Large intestine (tissue), 3 donors: ENCODE measurements at regions not wholly inside any gene's neighbourhood (a gene's known extent, or its start where the extent isn't known, plus 50 kb on each side); places are given as distances from the start of the nearest gene placed in this dataset.

Experiments
- DNase-seq, 2 donors: peaks; one replicate each; pipeline versions ENCODE4 v3.0.0 to v3.0.0-alpha.2; 2013
- H3K27ac ChIP-seq: one replicate; pipeline ENCODE4 v1.5.1; 2013; ENCODE audit warnings: low read length
- H3K27me3 ChIP-seq: 2 replicates; pipeline ENCODE4 v1.6.1; 2013; ENCODE audit warnings: low read length; ENCODE audit not compliant: control insufficient read depth, insufficient read depth
- H3K36me3 ChIP-seq: 2 replicates; pipeline ENCODE4 v1.6.1; 2013; ENCODE audit warnings: low read length; ENCODE audit not compliant: control insufficient read depth, insufficient read depth
- H3K4me1 ChIP-seq: one replicate; pipeline ENCODE4 v1.6.1; 2013; ENCODE audit warnings: low read length; ENCODE audit not compliant: control insufficient read depth, insufficient read depth
- H3K4me3 ChIP-seq: one replicate; pipeline ENCODE4 v1.5.1; 2013; ENCODE audit warnings: low read length
- H3K9me3 ChIP-seq: one replicate; pipeline ENCODE4 v1.6.1; 2013; ENCODE audit warnings: mild to moderate bottlenecking, low read depth, low read length, moderate library complexity; ENCODE audit not compliant: control insufficient read depth
- WGBS: methylation state at CpG from one replicate; pipeline ENCODE4 v1.1.5; 2013; ENCODE audit warnings: low lambda C conversion rate; ENCODE audit not compliant: insufficient coverage; 5-methylcytosine and 5-hydroxymethylcytosine counted together

DNA sequence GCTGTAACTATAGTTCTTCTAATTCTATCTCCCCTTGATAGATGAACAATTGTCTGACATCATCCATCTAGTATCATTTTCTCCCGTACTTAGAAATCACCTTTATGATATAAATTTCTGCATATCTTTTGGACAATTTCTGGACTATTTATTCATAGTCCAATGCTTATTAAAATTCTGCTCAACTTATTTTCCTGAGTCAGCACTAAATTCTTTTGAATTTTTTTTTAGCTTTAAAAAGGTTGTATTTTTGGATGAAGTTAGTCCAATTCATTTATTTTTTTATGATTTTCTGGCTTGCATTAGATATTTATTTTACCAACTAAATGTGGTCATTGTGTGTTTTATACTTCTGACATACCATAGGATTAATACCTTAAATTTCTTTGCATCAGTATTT lies 538.5 kb upstream of the DCC start:
- no peak overlapping the region for H3K4me3 ChIP-seq
- no peaks in the 10 kb centered on the region for H3K4me1 ChIP-seq
- H3K9me3 ChIP-seq = no peaks in the 10 kb centered on the region
- H3K27ac ChIP-seq = no peak overlapping the region
- no peaks in the 10 kb centered on the region for H3K27me3 ChIP-seq
- DNase-seq = no peak
- H3K36me3 ChIP-seq = no peaks in the 10 kb centered on the region
- whole genome bisulfite sequencing = 100% methylated on average over 1 of the region's 1 CpG

DNA sequence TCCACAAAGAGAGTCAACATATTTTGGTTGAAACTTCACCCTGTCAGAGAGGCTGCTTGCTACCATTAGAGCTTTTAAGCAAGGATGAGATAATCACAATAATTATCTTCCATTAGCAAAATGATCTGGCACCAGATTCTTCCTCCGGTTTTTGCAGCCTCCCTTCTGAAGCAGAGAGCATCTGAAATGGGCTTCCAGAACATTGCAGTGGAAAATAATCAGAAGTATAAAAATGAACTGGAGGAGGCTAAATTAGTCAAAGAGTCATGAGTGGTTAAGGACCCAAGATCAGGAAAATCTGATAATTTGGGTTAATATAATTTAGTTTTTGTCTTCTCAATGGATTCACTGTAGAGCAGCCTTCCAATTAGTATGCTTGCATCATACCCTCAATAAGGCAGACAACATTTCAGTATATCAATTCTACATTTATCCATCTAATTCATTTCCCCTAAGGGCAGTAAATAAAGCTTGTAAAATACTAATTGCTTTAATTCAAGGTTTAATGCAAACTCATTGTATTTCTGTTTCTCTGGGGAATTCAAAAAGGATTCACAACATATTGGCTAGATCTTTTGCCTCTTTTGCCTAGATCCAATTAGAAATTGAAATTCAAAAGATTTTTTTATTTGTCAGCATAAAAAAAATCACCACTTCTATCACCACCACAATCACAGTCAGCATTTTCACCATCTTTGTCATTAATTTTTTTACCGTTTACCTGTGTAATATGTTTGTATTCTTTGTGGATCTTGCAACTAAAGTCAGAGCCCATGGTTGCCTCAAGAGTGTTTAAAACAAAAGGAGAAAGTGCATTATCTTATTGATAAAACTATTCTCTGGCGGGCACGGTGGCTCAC lies 537.2 kb upstream of the DCC start:
- no CpG with 5 or more reads among the region's 4 CpGs for WGBS
- no peaks in the 10 kb centered on the region for H3K27me3 ChIP-seq

DNA sequence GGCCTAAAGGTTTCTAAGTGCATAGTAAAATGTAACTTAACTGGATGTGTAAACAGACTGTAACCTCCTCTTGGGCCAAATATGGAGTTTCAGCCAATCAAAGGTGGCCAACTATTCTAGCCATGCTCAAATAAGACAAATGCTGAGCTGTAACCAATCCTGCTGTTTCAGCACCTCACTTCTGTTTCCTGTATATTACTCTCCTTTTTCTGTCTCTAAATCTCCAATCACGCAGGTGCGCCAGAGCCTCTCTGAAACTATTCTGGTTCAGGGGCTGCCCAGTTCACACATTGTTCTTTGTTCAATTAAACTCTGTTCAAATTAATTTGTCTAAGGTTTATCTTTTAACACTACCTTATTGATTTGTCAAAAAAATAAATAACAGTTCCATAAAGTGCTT lies 532.7 kb upstream of the DCC start:
- Histone ChIP-seq H3K27me3 (no peaks in the 10 kb centered on the region), H3K4me3 (no peak overlapping the region), H3K36me3 (no peaks in the 10 kb centered on the region), H3K27ac (no peak overlapping the region), H3K4me1 (no peaks in the 10 kb centered on the region), H3K9me3 (no peaks in the 10 kb centered on the region)
- WGBS = 94% methylated on average over 2 of the region's 2 CpGs
- DNase-seq = no peak

More for the DNA sequence above, 537.2 kb upstream of the DCC start:
- Histone ChIP-seq H3K9me3 (no peaks in the 10 kb centered on the region), H3K4me3 (no peak overlapping the region), H3K4me1 (no peaks in the 10 kb centered on the region), H3K27ac (no peak overlapping the region), H3K36me3 (no peaks in the 10 kb centered on the region)
- no peak for DNase-seq

DNA sequence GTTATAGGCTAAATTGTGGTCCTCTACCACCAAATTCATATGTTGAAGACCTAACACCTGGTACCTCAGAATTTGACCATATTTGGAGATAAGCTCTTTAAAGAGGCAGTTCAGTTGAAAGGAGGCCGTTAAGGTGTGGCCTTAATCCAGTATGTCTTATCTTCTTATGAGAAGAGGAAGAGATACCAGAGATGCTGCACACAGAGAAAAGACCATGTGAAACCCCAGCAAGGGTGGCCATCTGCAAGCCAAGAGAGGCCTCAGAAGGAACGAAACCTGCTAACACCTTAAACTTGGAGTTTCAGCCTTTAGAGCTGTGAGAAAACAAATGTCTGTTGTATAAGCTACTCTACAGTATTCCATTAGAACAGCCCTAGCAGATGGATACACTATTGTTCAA lies 528.1 kb upstream of the DCC start:
- no peak overlapping the region for H3K4me3 ChIP-seq

DNA sequence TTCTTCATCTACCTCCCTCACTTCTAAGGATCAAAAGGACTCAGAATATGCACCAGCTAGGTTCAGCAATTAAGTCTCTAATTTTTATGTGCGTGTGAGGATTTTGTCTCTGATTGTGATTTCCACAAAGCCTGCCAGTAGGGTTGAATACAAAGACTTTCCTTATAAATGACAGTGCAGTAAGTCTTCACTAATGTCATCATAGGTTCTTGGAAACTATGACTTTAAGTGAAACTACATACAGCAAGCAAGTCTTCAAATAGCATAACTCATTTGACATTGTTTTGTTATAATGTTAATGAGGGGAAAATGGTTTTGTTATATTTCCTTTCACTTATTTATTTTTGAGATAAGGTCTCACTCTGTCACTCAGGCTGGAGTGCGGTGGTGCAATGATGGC lies 526.3 kb upstream of the DCC start:
- WGBS = 60% methylated on average over 1 of the region's 2 CpGs
- no peak for DNase-seq
- no peaks in the 10 kb centered on the region for H3K27me3 ChIP-seq
- no peaks in the 10 kb centered on the region for H3K4me1 ChIP-seq
- H3K27ac ChIP-seq = no peak overlapping the region
- H3K4me3 ChIP-seq = no peak overlapping the region
- no peaks in the 10 kb centered on the region for H3K9me3 ChIP-seq
- H3K36me3 ChIP-seq = no peaks in the 10 kb centered on the region

More for the DNA sequence above, 528.1 kb upstream of the DCC start:
- Histone ChIP-seq H3K27me3 (no peaks in the 10 kb centered on the region), H3K9me3 (no peaks in the 10 kb centered on the region), H3K36me3 (no peaks in the 10 kb centered on the region), H3K4me1 (no peaks in the 10 kb centered on the region), H3K27ac (no peak overlapping the region)
- DNase-seq = no peak
- no CpG with 5 or more reads among the region's 2 CpGs for WGBS

DNA sequence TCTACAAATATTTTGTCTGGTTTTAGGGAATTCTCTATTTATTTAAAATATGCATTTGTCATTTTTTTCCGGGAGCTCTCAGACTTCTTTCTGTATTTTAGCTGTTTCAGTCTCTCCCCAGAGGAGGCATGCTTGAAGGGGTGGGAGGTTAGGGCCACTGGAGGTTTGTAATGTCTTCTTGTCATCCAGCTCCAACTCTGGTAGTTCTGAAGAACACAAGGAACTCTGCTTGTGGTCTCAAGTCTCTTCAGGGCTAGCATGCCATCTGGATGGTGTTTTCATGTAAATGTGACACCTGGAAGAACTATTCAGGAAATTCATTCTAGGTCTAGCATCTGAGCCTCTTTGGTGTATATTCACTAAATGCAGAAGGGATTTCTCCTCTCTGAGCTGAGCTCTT lies 518.4 kb upstream of the DCC start:
- Histone ChIP-seq H3K27ac (no peak overlapping the region), H3K4me1 (no peaks in the 10 kb centered on the region), H3K9me3 (no peaks in the 10 kb centered on the region), H3K36me3 (no peaks in the 10 kb centered on the region), H3K4me3 (no peak overlapping the region), H3K27me3 (no peaks in the 10 kb centered on the region)
- no CpG with 5 or more reads among the region's 1 CpG for WGBS
- DNase-seq = no peak

DNA sequence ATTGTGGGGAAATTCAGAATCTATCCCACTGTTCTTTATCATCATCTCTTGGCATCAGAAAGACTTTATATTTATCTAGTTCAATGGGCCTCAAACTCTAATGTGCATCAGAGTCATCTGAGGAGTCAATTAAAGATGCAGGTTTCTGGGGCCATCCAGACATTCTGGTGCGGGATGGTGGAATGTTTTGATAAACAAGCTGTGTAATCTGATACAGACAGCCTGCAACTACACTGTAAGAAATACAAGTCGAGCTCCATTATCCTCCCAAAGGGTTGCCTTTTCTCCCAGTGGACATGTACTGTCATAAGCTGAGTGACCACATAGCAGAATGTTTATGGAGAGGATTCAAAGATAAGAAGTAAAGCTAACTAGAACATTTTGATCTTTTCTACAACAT lies 515.3 kb upstream of the DCC start:
- no peaks in the 10 kb centered on the region for H3K27me3 ChIP-seq
- no peaks in the 10 kb centered on the region for H3K4me1 ChIP-seq
- no peak for DNase-seq
- no peaks in the 10 kb centered on the region for H3K9me3 ChIP-seq
- no peak overlapping the region for H3K4me3 ChIP-seq
- WGBS = no CpG with 5 or more reads among the region's 2 CpGs
- H3K27ac ChIP-seq = no peak overlapping the region
- no peaks in the 10 kb centered on the region for H3K36me3 ChIP-seq

DNA sequence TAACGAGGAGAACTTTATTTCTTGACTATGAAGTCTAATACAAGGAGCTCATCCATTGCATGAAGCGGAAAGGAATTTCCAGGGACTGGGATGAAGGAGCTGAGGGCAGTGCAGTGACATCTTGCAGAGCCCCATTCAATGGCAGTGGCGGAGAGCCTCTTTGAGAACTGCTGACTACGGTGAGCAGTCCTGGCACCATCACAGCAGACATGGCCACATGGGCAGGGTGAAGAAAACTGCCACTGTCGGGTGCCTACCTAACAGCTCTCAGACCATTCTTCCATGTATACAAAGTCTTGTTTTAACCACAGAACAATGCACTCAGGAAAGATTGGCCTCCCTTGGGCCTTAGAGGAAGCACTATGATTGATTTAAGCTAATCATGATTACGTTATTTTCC lies 506.1 kb upstream of the DCC start:
- no peak for DNase-seq
- H3K27me3 ChIP-seq = no peaks in the 10 kb centered on the region
- no peak overlapping the region for H3K4me3 ChIP-seq
- no peaks in the 10 kb centered on the region for H3K9me3 ChIP-seq
- H3K4me1 ChIP-seq = no peaks in the 10 kb centered on the region
- H3K36me3 ChIP-seq = no peaks in the 10 kb centered on the region
- H3K27ac ChIP-seq = no peak overlapping the region
- WGBS = no CpG with 5 or more reads among the region's 6 CpGs

DNA sequence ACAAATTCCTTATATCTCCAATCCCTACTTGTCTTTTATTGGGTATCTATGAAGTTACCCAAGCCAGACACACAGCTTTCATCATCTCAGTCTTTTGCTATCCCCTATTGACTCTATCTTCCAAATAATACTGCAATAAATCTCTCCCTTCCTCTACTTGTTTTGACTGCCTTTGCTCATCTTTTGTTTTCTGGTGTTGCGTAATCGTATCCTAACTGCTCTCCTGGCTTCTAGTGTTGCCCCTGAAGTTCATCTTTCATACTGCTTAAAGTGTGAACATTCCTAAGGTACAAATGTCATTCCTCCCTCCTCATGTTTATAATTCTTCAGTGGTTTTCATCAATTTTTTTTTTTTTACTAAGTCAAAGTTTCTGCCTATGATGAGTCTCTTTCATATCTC lies 491.3 kb upstream of the DCC start:
- no peak overlapping the region for H3K27ac ChIP-seq
- no peaks in the 10 kb centered on the region for H3K9me3 ChIP-seq
- H3K4me3 ChIP-seq = no peak overlapping the region
- no peaks in the 10 kb centered on the region for H3K27me3 ChIP-seq
- WGBS = 82% methylated on average over 2 of the region's 2 CpGs
- H3K4me1 ChIP-seq = no peaks in the 10 kb centered on the region
- H3K36me3 ChIP-seq = no peaks in the 10 kb centered on the region
- DNase-seq = no peak

DNA sequence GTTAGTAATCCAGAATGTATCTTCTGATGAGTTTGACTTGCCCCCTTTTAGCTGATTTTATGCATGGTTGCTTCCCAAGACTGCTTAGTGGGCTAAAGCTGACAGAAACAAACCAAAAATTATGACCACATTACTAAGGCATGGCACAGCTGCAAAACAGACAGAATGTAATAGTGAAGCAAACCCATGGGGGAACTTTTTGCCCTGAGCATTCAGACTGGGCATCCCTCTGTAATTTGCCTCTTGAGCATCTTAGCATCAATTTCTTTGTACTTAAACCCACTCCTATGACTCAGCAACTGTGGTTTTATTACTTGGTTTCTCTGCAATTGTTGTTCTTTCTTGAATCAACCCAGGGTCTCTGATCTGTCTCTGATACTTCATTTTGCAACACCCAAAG lies 487.3 kb upstream of the DCC start:
- no peak overlapping the region for H3K4me3 ChIP-seq
- DNase-seq = no peak
- H3K9me3 ChIP-seq = no peaks in the 10 kb centered on the region
- no peaks in the 10 kb centered on the region for H3K4me1 ChIP-seq
- H3K36me3 ChIP-seq = no peaks in the 10 kb centered on the region
- H3K27me3 ChIP-seq = no peaks in the 10 kb centered on the region
- no peak overlapping the region for H3K27ac ChIP-seq

DNA sequence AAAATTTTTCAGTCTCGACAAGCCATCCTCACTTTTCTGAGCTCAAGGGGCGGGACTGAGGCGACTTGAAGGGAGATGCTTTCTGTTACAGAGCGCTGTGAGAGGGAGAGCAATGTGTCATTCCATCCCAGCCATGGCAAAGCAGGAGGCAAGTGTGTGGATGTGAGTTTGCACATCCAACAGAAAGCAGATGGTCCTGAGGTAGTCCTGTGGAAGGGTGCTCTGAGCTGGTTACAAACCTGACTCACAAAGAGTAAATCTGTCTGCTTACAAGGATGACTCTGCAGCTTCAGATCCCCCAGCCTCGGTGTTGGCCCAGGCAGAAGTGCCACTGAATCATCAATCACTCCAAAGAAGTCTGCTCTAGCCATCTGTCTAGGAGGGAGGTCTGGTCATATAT lies 482.0 kb upstream of the DCC start:
- WGBS = no CpG with 5 or more reads among the region's 5 CpGs
- H3K27me3 ChIP-seq = no peaks in the 10 kb centered on the region
- H3K9me3 ChIP-seq = no peaks in the 10 kb centered on the region
- H3K4me3 ChIP-seq = no peak overlapping the region
- no peak for DNase-seq
- no peaks in the 10 kb centered on the region for H3K4me1 ChIP-seq
- H3K27ac ChIP-seq = no peak overlapping the region
- no peaks in the 10 kb centered on the region for H3K36me3 ChIP-seq
